ENCODE measurements at regions not wholly inside any gene's neighbourhood (a gene's known extent, or its start where the extent isn't known, plus 50 kb on each side); places are given as distances from the start of the nearest gene placed in this dataset.

- Mint-ChIP-seq H3K9me3 (peaks cover 6% of the 10 kb centered on the region), H3K27me3 (no peaks in the 10 kb centered on the region), H3K27ac (no peak overlapping the region), H3K4me3 (no peak overlapping the region), H3K4me1 (ENCODE audit: low read depth) (no peaks in the 10 kb centered on the region), H3K36me3 (no peaks in the 10 kb centered on the region)
- no peak for DNase-seq
- POLR2A ChIA-PET: no interaction called here
- intact Hi-C loops (cut with micrococcal nuclease): no loop called here
- CTCF ChIA-PET: no interaction called here
These were observed 327.1 kb upstream of the GOLIM4 start for GRCh38 chr3:168422843-168423242.

- no peak for DNase-seq
- Mint-ChIP-seq H3K27me3 (no peaks in the 10 kb centered on the region), H3K9me3 (peaks cover 3% of the 10 kb centered on the region), H3K4me3 (no peak overlapping the region), H3K4me1 (ENCODE audit: low read depth) (no peaks in the 10 kb centered on the region), H3K27ac (no peak overlapping the region), H3K36me3 (no peaks in the 10 kb centered on the region)
- ChIA-PET CTCF (no interaction called here), POLR2A (no interaction called here)
- intact Hi-C loops (cut with micrococcal nuclease): no loop called here
These were observed 323.4 kb upstream of the GOLIM4 start for GRCh38 chr3:168419091-168419490.

DNA sequence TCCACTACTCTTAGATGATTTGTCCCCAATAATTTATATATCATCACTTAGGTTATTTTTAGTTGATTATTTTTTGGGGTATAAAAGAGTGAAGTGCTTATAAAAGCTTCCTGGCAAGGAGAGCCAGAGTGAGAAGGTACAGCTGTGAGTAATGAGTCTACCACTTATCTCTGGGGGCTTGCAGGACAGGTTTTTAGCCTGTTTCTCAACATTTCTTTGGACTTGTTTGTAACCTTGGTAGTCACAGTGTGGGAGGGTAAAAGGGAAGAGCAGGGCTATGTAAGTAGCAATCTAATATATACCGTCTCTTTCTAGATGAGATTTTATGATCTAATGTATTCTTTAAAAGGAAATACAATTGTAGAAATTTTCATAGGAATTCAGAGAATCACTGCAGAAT, 321.3 kb upstream of the GOLIM4 start:
- no peak for DNase-seq
- ChIA-PET POLR2A (no interaction called here), CTCF (no interaction called here)
- H3K27ac Mint-ChIP-seq: no peak overlapping the region
- intact Hi-C loops (cut with micrococcal nuclease): no loop called here
- peaks cover 3% of the 10 kb centered on the region for H3K9me3 Mint-ChIP-seq
- H3K4me1 Mint-ChIP-seq (ENCODE audit: low read depth): no peaks in the 10 kb centered on the region
- H3K4me3 Mint-ChIP-seq: no peak overlapping the region
- H3K36me3 Mint-ChIP-seq: no peaks in the 10 kb centered on the region
- no peaks in the 10 kb centered on the region for H3K27me3 Mint-ChIP-seq

GRCh38 chr3:168416446-168416845, 320.7 kb upstream of the GOLIM4 start:
- Mint-ChIP-seq H3K36me3 (no peaks in the 10 kb centered on the region), H3K4me1 (ENCODE audit: low read depth) (no peaks in the 10 kb centered on the region), H3K9me3 (peaks cover 3% of the 10 kb centered on the region), H3K4me3 (no peak overlapping the region), H3K27me3 (no peaks in the 10 kb centered on the region), H3K27ac (no peak overlapping the region)
- CTCF ChIA-PET: no interaction called here
- DNase-seq: no peak
- POLR2A ChIA-PET: no interaction called here
- intact Hi-C loops (cut with micrococcal nuclease): no loop called here

DNA sequence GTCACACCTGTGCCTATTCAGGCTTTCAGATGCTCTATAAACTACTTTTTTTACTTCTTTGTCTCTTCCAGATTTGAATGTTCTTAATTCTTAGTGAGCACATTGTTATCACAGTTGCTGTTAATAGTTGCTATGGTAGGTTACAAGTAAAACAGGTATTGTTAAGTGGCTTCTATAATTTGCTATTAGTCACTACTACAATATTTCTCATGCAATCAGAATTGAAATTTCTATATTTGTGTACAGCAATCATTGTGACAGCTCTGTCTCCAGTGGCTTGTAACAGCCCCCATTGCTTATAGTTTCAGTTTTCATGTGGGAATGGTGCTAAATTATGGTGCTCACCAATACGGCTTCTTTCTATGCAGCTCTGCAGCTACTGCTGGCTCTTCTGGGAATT, 318.4 kb upstream of the GOLIM4 start:
- ChIA-PET POLR2A (no interaction called here), CTCF (no interaction called here)
- Mint-ChIP-seq H3K9me3 (peaks cover 10% of the 10 kb centered on the region), H3K27me3 (no peaks in the 10 kb centered on the region), H3K27ac (no peak overlapping the region), H3K4me3 (no peak overlapping the region), H3K36me3 (no peaks in the 10 kb centered on the region), H3K4me1 (ENCODE audit: low read depth) (no peaks in the 10 kb centered on the region)
- intact Hi-C loops (cut with micrococcal nuclease): no loop called here
- DNase-seq: no peak

DNA sequence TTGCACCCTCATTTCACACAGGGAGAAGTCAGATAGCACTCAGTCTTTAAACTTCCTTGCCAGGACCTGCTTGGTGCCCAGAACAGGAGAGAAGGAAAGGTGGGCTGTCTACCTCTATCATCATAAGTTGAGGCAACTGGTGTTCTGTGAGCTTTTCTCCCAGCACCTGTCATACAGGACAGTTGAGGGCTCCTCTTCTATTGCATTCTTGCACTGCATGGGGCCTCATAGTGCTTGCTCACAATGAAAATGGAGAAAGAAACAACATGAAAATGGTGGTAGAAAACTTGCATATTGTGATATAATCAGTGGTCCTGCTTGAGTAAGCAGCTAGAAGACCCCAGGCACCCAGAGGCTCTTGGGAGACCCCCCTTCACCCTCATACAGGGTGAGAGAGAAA, 311.7 kb upstream of the GOLIM4 start:
- Mint-ChIP-seq H3K27me3 (no peaks in the 10 kb centered on the region), H3K4me1 (ENCODE audit: low read depth) (no peaks in the 10 kb centered on the region), H3K27ac (no peak overlapping the region), H3K36me3 (no peaks in the 10 kb centered on the region), H3K4me3 (no peak overlapping the region), H3K9me3 (peaks cover 10% of the 10 kb centered on the region)
- POLR2A ChIA-PET: no interaction called here
- no peak for DNase-seq
- CTCF ChIA-PET: no interaction called here
- intact Hi-C loops (cut with micrococcal nuclease): no loop called here

- H3K4me3 Mint-ChIP-seq: no peak overlapping the region
These were observed 309.6 kb upstream of the GOLIM4 start for GRCh38 chr3:168405288-168405687.

DNA sequence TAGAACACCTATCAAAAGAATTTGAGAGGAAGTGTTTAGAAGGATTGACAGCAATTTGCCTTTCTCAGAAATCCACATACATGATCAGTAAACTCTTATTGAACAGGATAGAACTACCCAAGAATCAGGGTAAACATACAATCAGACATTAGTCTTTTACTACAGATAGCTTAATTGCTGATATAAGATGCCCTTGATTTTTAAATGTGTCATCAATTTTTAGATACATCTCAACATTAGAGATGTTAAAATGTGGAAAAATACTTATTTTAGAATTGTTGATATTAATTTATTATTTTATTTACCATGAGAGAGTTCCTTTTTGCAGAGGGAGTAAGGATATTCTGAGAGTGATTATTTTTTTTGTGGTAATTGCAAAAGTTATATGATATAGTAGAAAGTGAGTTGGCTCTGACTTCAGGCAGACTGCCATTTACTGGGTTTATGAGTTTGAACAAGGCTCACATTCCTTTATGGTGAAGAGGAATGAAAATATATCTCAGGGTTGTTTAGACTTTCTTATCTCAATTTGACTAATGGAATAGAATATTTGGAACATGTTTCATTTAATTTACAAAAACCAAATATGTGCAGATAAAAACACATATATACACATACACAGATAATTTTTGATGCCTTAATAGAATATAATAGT, 302.8 kb upstream of the GOLIM4 start:
- Mint-ChIP-seq H3K27me3 (no peaks in the 10 kb centered on the region), H3K9me3 (peaks cover 3% of the 10 kb centered on the region), H3K27ac (no peak overlapping the region), H3K4me3 (no peak overlapping the region), H3K36me3 (no peaks in the 10 kb centered on the region), H3K4me1 (ENCODE audit: low read depth) (no peaks in the 10 kb centered on the region)
- intact Hi-C loops (cut with micrococcal nuclease): no loop called here
- DNase-seq: no peak
- CTCF ChIA-PET: no interaction called here
- POLR2A ChIA-PET: no interaction called here

More at GRCh38 chr3:168405288-168405687, 309.6 kb upstream of the GOLIM4 start:
- POLR2A ChIA-PET: no interaction called here
- CTCF ChIA-PET: no interaction called here
- no peak for DNase-seq
- H3K27me3 Mint-ChIP-seq: no peaks in the 10 kb centered on the region
- intact Hi-C loops (cut with micrococcal nuclease): no loop called here
- peaks cover 6% of the 10 kb centered on the region for H3K9me3 Mint-ChIP-seq
- H3K4me1 Mint-ChIP-seq (ENCODE audit: low read depth): no peaks in the 10 kb centered on the region
- H3K27ac Mint-ChIP-seq: no peak overlapping the region
- no peaks in the 10 kb centered on the region for H3K36me3 Mint-ChIP-seq

DNA sequence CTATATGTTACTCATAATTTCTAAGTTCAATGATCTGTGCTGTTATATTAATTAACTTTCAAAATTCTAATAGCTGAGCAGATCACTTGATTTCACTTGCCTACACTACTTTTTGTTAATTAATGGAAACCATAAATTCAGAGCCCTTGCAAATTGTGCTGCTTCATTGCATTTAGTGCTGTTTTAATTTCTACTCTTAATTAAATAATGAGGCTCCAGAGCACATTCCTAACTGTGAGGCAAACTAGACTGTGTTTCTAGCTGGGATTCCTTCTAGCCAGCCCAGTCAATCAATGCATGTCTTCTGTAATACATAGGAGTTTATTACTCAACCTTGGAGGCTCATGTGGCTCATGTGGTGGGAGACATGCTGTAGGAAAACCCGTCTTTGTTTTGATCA, 301.1 kb upstream of the GOLIM4 start:
- no peak for DNase-seq
- Mint-ChIP-seq H3K27ac (no peak overlapping the region), H3K4me1 (ENCODE audit: low read depth) (no peaks in the 10 kb centered on the region), H3K27me3 (no peaks in the 10 kb centered on the region), H3K36me3 (no peaks in the 10 kb centered on the region), H3K9me3 (peaks cover 3% of the 10 kb centered on the region), H3K4me3 (no peak overlapping the region)
- intact Hi-C loops (cut with micrococcal nuclease): no loop called here
- ChIA-PET POLR2A (no interaction called here), CTCF (no interaction called here)

GRCh38 chr3:168395551-168395950, 299.8 kb upstream of the GOLIM4 start:
- no peaks in the 10 kb centered on the region for H3K27me3 Mint-ChIP-seq
- ChIA-PET POLR2A (no interaction called here), CTCF (no interaction called here)
- H3K36me3 Mint-ChIP-seq: no peaks in the 10 kb centered on the region
- peaks cover 3% of the 10 kb centered on the region for H3K9me3 Mint-ChIP-seq
- no peaks in the 10 kb centered on the region for H3K4me1 Mint-ChIP-seq (ENCODE audit: low read depth)
- H3K27ac Mint-ChIP-seq: no peak overlapping the region
- H3K4me3 Mint-ChIP-seq: no peak overlapping the region
- intact Hi-C loops (cut with micrococcal nuclease): no loop called here
- no peak for DNase-seq

- H3K9me3 Mint-ChIP-seq: peaks cover 5% of the 10 kb centered on the region
- CTCF ChIA-PET: no interaction called here
- H3K4me3 Mint-ChIP-seq: no peak overlapping the region
- intact Hi-C loops (cut with micrococcal nuclease): no loop called here
- no peak for DNase-seq
- no peak overlapping the region for H3K27ac Mint-ChIP-seq
- POLR2A ChIA-PET: no interaction called here
- no peaks in the 10 kb centered on the region for H3K4me1 Mint-ChIP-seq (ENCODE audit: low read depth)
- no peaks in the 10 kb centered on the region for H3K36me3 Mint-ChIP-seq
- H3K27me3 Mint-ChIP-seq: no peaks in the 10 kb centered on the region
These were observed 298.7 kb upstream of the GOLIM4 start for GRCh38 chr3:168394439-168394838.

GRCh38 chr3:168386301-168386700, 290.6 kb upstream of the GOLIM4 start:
- H3K4me3 Mint-ChIP-seq: no peak overlapping the region
- DNase-seq: no peak
- H3K27me3 Mint-ChIP-seq: no peaks in the 10 kb centered on the region
- CTCF ChIA-PET: no interaction called here
- H3K9me3 Mint-ChIP-seq: peaks cover 25% of the 10 kb centered on the region
- intact Hi-C loops (cut with micrococcal nuclease): no loop called here
- H3K27ac Mint-ChIP-seq: no peak overlapping the region
- H3K4me1 Mint-ChIP-seq (ENCODE audit: low read depth): no peaks in the 10 kb centered on the region
- POLR2A ChIA-PET: no interaction called here
- no peaks in the 10 kb centered on the region for H3K36me3 Mint-ChIP-seq

DNA sequence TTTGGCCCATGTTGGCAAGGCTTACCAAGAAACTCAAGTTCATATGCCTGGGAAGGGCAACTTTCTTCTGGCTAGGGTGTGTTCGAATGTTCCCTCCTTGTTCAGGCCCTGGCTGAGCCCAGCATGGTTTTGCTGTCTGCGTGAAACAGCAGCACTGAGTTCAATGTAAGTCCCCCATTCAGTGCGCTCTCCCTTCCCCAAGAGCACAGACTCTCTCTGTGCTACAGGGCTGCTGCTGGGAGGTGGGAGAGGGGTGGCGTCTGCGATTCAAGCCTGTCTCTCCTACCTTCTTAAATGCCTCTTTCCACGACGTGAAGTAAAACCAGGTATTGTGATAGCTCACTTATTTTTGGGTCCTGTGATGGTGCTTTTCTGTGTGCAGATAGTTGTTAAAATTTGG, 289.3 kb upstream of the GOLIM4 start:
- ChIA-PET CTCF (no interaction called here), POLR2A (no interaction called here)
- H3K4me1 Mint-ChIP-seq (ENCODE audit: low read depth): no peaks in the 10 kb centered on the region
- H3K27ac Mint-ChIP-seq: no peak overlapping the region
- no peaks in the 10 kb centered on the region for H3K27me3 Mint-ChIP-seq
- intact Hi-C loops (cut with micrococcal nuclease): no loop called here
- no peaks in the 10 kb centered on the region for H3K36me3 Mint-ChIP-seq
- DNase-seq: no peak
- H3K4me3 Mint-ChIP-seq: no peak overlapping the region
- peaks cover 30% of the 10 kb centered on the region for H3K9me3 Mint-ChIP-seq

DNA sequence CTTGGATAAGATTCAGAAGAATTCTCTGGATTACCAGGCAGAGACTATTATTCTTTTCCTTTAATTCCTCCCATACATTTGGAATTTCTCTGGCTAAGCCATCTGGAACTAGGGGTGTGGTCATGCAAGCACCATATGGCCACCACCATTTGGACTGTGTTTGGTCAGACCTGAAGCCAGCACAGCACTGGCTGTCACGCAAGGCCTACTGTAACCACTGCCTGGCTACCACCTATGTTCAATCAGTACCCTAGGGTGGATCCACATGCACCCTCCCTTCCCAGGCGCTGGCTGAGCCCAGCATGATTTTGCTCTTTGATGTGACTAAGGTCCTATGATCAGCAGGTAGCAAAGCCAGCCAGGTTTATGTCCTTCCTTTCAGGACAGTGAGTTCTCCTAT, 287.8 kb upstream of the GOLIM4 start:
- Mint-ChIP-seq H3K9me3 (peaks cover 30% of the 10 kb centered on the region), H3K36me3 (no peaks in the 10 kb centered on the region), H3K27ac (no peak overlapping the region), H3K27me3 (no peaks in the 10 kb centered on the region), H3K4me3 (no peak overlapping the region), H3K4me1 (ENCODE audit: low read depth) (no peaks in the 10 kb centered on the region)
- no peak for DNase-seq
- POLR2A ChIA-PET: no interaction called here
- CTCF ChIA-PET: no interaction called here
- intact Hi-C loops (cut with micrococcal nuclease): no loop called here

Data from activated CD4-positive, alpha-beta memory T cell treated with anti-CD3 and anti-CD28 coated beads for 36 hours (primary cell).